Lower leg skin (tissue), 3 donors: ENCODE measurements at regions not wholly inside any gene's neighbourhood (a gene's known extent, or its start where the extent isn't known, plus 50 kb on each side); places are given as distances from the start of the nearest gene placed in this dataset.

Source experiments
- POLR2A ChIP-seq, 2 donors: fragments of 450-650 bp; IDR thresholded peaks; one replicate each; pipeline ENCODE4 v1.6.1; 2016 to 2017; ENCODE audit warnings: antibody characterized with exemption in 2 of 2, mild to moderate bottlenecking in 1 of 2, moderate library complexity in 1 of 2
- TF ChIP-seq, protein P1 (sequence below), 3 donors: fragments of 450-650 bp; IDR thresholded peaks; one replicate each; pipeline ENCODE4 v1.5.1; 2016; ENCODE audit warnings: antibody characterized with exemption in 3 of 3, mild to moderate bottlenecking in 3 of 3, moderate library complexity in 2 of 3

DNA sequence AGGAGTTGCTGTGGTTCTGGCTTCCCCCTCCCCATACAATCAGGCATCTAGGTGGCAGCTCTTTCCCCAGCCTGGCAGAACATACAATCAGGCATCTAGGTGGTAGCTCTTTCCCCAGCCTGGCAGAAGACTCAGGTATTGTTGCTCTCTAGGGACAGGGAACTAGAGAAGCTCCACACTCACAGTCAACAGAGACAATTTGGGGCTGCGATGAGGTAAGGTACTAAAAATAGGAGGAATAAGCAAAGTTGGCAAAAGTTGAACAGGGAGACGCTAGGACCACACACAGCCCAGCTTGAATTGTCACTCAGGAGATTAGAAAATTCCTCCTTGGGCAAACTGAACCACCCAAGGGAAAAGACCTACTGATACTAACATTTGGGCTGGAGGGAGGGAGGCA is 315.5 kb upstream of the CDH5 start:
- TF ChIP-seq, protein P1, sequence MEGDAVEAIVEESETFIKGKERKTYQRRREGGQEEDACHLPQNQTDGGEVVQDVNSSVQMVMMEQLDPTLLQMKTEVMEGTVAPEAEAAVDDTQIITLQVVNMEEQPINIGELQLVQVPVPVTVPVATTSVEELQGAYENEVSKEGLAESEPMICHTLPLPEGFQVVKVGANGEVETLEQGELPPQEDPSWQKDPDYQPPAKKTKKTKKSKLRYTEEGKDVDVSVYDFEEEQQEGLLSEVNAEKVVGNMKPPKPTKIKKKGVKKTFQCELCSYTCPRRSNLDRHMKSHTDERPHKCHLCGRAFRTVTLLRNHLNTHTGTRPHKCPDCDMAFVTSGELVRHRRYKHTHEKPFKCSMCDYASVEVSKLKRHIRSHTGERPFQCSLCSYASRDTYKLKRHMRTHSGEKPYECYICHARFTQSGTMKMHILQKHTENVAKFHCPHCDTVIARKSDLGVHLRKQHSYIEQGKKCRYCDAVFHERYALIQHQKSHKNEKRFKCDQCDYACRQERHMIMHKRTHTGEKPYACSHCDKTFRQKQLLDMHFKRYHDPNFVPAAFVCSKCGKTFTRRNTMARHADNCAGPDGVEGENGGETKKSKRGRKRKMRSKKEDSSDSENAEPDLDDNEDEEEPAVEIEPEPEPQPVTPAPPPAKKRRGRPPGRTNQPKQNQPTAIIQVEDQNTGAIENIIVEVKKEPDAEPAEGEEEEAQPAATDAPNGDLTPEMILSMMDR (IDR thresholded peaks at IDR 0.05) = no peak
- no peak for TF ChIP-seq POLR2A (IDR thresholded peaks at IDR 0.05)
